Omental fat pad (tissue), 3 donors: ENCODE measurements at regions not wholly inside any gene's neighbourhood (a gene's known extent, or its start where the extent isn't known, plus 50 kb on each side); places are given as distances from the start of the nearest gene placed in this dataset.
A peak's percentile ranks its signal among the peaks of the same experiment; 100 is the strongest.

Source experiments
- ATAC-seq: fragments of 150-250 bp; one replicate; pipeline ENCODE4 v1.9.1; 2016; ENCODE audit warnings: mild to moderate bottlenecking, moderate library complexity; ENCODE audit not compliant: low FRiP score
- DNase-seq: peaks from one replicate; pipeline ENCODE4 v3.0.0-alpha.2; 2019; ENCODE audit warnings: low spot score
- CTCF ChIP-seq, 3 donors: fragments of 450-650 bp; IDR thresholded peaks; one replicate each; pipeline ENCODE4 v1.5.1; 2016 to 2017; ENCODE audit warnings: antibody characterized with exemption in 3 of 3, mild to moderate bottlenecking in 3 of 3, moderate library complexity in 2 of 3

GRCh38 chrX:109261279-109261678, 220.6 kb downstream of the GUCY2F start:
- no peak for TF ChIP-seq CTCF (IDR thresholded peaks at IDR 0.05)
- no peak for ATAC-seq
- DNase-seq: no peak

GRCh38 chrX:109252789-109253188, 229.1 kb downstream of the GUCY2F start:
- no peak for TF ChIP-seq CTCF (IDR thresholded peaks at IDR 0.05)
- no peak for ATAC-seq
- DNase-seq: no peak

- TF ChIP-seq CTCF (IDR thresholded peaks at IDR 0.05): no peak
- ATAC-seq: no peak
- DNase-seq: no peak
Measured at GRCh38 chrX:109218761-109219160, 263.1 kb downstream of the GUCY2F start.

GRCh38 chrX:109199726-109200125, 282.2 kb downstream of the GUCY2F start:
- no peak for TF ChIP-seq CTCF (IDR thresholded peaks at IDR 0.05)
- DNase-seq (no peak), ATAC-seq (peak; percentile 78)

GRCh38 chrX:109190542-109190941, 291.3 kb downstream of the GUCY2F start:
- no peak for TF ChIP-seq CTCF (IDR thresholded peaks at IDR 0.05)

GRCh38 chrX:109187473-109188168, 294.3 kb downstream of the GUCY2F start:
- TF ChIP-seq CTCF (IDR thresholded peaks at IDR 0.05): no peak
- no peak for ATAC-seq
- DNase-seq: no peak

More at GRCh38 chrX:109190542-109190941, 291.3 kb downstream of the GUCY2F start:
- no peak for DNase-seq
- ATAC-seq: no peak

- DNase-seq (no peak), ATAC-seq (no peak)
- TF ChIP-seq CTCF (IDR thresholded peaks at IDR 0.05): no peak
Measured at GRCh38 chrX:109186939-109187338, 294.9 kb downstream of the GUCY2F start.
